NCI-H2171 treated with DMSO at 0.1 percent for 48 hours (cell line): ENCODE measurements at regions not wholly inside any gene's neighbourhood (a gene's known extent, or its start where the extent isn't known, plus 50 kb on each side); places are given as distances from the start of the nearest gene placed in this dataset.

ENCODE experiments used
- DNase-seq: peaks from one replicate; lab custom pipeline; 2025; lab: John Stamatoyannopoulos, UW

- no peak for DNase-seq
These were observed 97.9 kb upstream of the CDH11 start for GRCh38 chr16:65219786-65220185.

DNA sequence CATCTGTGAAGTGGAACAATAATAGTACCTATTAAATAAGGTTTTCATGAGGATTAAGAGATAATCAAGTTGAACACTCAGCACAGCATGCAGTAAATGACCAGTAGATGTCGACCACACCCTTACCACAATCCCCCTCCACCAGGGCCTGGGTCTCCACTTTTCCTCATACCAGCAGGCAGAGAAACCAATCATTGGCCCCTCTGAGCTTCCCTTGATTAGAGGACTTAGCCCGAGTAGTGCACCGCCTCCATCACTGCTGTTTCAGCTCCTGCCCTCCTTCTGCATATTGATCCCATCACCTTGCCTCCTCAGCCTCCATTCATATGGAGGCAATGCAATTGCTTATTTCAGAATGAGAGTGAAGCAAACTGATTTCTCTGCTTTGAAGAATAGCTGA lies 96.5 kb upstream of the CDH11 start:
- no peak for DNase-seq

- no peak for DNase-seq
These were observed 92.2 kb upstream of the CDH11 start for GRCh38 chr16:65213866-65214595.

DNA sequence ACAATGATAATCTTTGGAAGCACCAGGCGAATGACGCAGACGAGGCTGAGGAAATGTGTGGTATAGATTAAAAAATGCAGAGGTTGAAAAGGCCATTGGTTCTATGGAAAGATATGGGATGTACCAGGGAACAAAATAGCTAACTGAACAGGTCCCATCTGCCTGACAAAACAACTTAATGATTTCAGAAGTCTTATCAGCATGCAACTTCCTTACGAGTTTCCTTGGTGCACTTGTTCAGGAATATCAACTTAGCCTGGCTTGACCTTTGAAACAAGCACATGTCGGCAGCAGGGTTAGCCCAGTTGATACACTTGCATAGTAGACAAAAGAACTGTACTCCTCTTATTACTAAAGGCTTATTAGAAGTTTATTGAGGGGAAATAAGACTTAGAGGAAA lies 90.9 kb upstream of the CDH11 start:
- no peak for DNase-seq

DNA sequence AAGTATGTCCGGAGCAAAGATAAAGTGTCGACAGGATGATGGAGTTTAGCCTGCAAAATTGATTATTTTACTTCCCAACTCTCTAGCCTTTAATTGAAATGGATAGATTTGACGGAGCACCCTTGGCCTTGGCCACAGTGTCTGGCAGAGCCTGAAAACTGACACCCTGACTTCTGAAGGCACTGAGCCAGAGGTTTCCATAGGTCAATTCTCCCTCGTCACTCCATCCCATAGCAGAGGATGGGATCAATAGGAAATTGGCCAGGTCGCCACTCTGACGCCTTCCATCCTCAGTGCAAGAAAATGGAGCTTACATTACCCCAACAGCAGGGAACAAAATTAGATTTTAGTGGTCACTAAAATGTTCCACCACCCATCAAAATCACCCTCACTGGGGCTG lies 90.4 kb upstream of the CDH11 start:
- DNase-seq, result no peak

DNA sequence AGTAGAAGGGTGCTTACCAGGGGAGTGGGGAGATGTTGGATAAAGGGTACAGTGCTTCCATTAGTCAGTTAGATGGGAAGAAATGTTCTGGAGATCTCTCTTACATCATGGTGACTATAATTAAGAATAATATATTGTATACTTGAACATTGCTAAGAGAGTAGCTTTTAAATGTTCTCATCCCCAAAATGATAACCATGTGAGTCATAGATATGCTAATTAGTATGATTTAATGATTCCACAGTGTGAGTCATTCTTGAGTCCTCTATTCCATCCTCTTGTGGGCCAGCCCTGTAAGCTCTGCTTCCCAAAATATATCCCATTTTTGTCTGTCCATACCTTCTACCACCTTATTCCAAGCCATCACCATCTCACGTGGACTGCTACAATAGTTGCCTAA lies 80.6 kb upstream of the CDH11 start:
- DNase-seq, result no peak

DNA sequence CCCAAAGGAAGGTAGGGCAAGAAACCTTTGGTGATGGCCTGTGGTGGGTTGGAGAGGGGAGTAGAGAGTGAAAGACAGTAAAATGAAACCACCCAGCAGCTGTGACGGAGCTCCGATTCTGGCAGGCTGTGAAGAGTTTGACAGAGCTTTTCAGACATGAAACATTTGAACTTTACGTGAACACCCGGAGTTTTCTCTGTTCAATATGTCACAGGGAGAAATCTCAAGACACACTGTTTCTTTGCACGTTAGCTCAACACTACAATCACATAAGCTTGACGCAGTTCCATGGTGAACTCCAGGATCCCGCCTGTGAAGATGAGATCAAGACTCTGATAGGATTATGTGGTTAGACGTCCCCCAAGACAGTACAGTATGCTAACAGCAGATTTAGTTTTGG lies 79.6 kb upstream of the CDH11 start:
- DNase-seq, result no peak

GRCh38 chr16:65200857-65201256 lies 79.0 kb upstream of the CDH11 start:
- DNase-seq, result no peak

DNA sequence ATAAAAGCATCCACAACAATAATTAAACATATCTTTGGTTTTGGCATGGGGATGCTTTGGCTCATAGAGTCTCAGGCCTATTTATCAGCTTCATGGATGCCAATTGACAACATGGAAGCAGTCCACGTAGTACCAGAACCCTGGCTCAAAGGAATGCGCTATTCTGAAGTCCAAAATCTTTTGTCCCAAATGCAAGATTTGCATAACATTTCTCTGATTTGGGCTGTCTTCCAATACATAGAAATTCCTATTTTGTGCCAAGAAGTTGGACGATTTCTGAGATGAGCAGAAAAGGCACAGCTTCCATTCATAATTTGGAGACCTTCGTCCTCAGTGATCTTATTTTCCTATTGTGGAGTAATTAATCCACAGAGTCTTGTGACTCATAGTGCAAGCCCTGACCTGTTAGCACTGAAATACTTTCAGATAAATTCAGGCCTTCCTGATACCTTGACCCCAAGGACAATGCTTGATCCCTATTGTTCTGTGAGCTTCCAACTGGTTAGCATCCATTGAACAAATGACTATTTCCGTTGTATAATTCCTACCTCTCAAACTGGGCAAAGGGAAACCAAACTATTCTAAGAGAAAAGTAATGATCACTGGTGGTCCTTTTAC lies 78.4 kb upstream of the CDH11 start:
- DNase-seq, result no peak

GRCh38 chr16:65196420-65197075 lies 74.7 kb upstream of the CDH11 start:
- DNase-seq, result no peak

- no peak for DNase-seq
These were observed 74.1 kb upstream of the CDH11 start for GRCh38 chr16:65195998-65196397.

GRCh38 chr16:65185241-65185778 lies 63.4 kb upstream of the CDH11 start:
- DNase-seq, result no peak

DNA sequence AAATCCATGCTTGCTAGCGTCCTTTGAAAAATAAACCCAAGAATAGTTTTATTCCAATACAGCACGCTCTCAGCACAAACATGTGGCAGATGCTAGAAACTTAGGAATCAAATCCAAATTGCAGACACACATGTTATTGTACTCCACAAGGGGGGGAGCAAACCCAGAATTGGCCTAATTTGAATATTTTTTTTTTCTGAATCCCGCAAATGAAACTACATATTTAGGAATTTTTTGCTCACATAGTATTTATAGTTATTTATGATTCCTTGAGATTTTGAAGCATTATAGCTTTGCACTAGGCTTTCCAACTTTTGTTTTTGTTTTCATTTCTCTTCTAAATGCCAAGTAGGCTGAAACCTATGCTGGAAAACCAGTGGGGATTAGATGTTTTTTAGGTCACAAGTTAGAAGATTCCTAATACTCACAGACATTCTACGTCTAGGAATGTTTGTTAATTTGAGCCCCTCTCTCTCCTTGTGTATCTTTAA lies 59.3 kb upstream of the CDH11 start:
- no peak for DNase-seq

- DNase-seq, result no peak
These were observed 56.3 kb upstream of the CDH11 start for GRCh38 chr16:65178151-65178550.

DNA sequence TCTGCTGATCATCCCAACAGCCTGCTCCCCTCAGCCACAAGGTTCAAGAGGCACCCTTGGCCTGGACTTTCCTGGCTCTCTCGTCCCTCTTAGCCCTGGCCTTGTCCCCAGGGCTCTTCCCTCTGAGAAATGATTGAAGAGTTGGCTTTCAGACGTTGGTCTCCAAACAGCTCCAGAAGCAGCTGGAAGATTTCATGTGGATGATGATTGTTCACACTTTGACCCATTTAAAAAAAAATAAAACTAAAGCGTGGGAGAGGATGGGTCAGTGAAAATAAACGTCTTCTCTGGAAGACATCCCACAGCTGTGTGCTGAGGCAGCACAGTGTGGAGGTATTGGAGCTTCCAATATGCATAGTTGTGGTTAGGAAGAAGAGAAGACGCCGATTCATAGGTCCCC lies 54.7 kb upstream of the CDH11 start:
- no peak for DNase-seq

- DNase-seq, result no peak
These were observed 50.5 kb upstream of the CDH11 start for GRCh38 chr16:65172356-65172755.
